Retinal pigment epithelial cell (primary cell): ENCODE measurements at regions not wholly inside any gene's neighbourhood (a gene's known extent, or its start where the extent isn't known, plus 50 kb on each side); places are given as distances from the start of the nearest gene placed in this dataset.
"Not testable (repeated sequence)": the region's sequence is repeated elsewhere in the genome, so short reads cannot be mapped to it uniquely, and the experiment has no call there.

Experiments
- DNase-seq: peaks from one replicate; pipeline ENCODE4 v3.0.0-alpha.2; 2010; ENCODE audit warnings: low read depth
- H3K4me3 ChIP-seq: 2 replicates; pipeline ENCODE4 v1.5.1; 2011; ENCODE audit warnings: mild to moderate bottlenecking, low read length, control low read depth, moderate library complexity
- TF ChIP-seq, protein P1 (sequence below): conservative IDR thresholded peaks from 2 replicates; pipeline ENCODE4 v1.5.1; 2011; ENCODE audit warnings: low read depth, low read length, control low read depth, inconsistent platforms

DNA sequence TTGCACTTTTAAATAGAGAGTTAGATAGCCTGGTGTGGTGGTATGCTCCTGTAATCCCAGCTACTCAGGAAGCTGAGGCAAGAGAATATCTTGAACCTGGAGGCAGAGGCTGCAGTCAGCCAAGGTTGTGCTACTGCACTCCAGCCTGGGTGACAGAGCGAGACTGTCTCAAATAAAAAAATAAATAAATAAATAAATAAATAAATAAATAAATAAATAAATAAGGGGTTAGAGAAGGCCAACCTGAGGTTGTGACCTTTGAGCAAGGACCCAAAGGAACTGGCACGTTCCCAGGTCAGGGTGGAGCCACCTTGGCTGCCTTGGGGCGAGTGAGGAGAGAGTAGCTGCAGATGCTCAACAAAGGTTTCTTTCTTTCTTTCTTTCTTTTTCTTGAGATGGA lies 65.3 kb upstream of the TENM4 start:
- TF ChIP-seq, protein P1, sequence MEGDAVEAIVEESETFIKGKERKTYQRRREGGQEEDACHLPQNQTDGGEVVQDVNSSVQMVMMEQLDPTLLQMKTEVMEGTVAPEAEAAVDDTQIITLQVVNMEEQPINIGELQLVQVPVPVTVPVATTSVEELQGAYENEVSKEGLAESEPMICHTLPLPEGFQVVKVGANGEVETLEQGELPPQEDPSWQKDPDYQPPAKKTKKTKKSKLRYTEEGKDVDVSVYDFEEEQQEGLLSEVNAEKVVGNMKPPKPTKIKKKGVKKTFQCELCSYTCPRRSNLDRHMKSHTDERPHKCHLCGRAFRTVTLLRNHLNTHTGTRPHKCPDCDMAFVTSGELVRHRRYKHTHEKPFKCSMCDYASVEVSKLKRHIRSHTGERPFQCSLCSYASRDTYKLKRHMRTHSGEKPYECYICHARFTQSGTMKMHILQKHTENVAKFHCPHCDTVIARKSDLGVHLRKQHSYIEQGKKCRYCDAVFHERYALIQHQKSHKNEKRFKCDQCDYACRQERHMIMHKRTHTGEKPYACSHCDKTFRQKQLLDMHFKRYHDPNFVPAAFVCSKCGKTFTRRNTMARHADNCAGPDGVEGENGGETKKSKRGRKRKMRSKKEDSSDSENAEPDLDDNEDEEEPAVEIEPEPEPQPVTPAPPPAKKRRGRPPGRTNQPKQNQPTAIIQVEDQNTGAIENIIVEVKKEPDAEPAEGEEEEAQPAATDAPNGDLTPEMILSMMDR: no peak
- H3K4me3 ChIP-seq: no peak overlapping the region
- DNase-seq: no peak

DNA sequence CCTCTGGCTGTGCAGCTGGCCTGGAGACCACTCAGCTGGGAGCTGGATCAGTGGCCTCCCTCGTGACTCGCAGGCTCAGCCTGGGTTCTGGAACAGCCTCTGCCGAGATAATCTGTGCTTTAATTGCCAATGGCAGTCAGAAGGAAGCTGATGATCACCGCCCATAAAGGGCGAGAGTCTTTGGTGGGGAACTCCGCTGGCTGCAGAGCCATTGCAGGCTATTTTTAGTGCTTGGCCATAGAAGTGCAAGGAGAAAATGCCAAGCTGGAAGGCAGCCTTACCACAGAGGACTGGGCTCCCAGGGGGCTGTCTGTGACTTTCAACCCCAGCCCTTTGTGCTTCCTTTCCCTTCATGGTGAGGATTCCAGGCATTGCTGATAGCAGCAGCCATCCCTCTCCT lies 62.2 kb upstream of the TENM4 start:
- DNase-seq: no peak
- TF ChIP-seq, protein P1: no peak
- H3K4me3 ChIP-seq: no peak overlapping the region

DNA sequence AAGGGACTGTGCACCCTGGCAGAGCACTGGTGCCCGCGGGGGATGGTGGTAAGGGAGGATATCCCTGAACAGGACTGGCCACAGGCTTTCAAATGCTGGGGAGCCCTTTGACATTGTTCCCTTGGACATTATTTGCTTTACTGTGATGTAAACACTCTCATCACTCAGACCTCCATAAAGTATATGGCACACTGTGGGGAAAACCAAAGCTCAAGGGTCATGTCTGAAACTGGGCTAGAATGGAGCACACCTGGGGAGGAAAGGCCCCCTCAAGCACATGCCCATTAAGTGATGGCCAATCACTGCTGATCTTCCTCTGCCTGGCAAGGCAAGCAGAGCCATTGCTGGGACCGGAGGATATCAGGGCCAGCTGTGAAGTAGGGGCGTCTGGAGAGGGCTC lies 60.9 kb upstream of the TENM4 start:
- DNase-seq: no peak
- TF ChIP-seq, protein P1: no peak
- H3K4me3 ChIP-seq: no peak overlapping the region

DNA sequence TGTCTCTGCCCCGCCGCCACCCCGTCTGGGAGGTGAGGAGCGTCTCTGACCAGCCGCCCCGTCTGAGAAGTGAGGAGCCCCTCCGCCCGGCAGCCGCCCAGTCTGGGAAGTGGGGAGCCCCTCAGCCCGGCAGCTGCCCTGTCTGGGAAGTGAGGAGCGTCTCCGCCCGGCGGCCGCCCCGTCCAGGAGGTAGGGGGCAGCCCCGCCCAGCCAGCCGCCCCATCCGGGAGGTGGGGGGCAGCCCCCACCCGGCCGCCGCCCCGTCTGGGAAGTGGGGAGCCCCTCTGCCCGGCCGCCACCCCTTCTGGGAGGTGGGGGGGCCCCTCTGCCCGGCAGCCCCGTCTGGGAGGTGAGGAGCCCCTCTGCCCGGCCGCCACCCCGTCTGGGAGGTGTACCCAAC lies 59.1 kb upstream of the TENM4 start:
- DNase-seq, H3K4me3 ChIP-seq: not testable (repeated sequence)

DNA sequence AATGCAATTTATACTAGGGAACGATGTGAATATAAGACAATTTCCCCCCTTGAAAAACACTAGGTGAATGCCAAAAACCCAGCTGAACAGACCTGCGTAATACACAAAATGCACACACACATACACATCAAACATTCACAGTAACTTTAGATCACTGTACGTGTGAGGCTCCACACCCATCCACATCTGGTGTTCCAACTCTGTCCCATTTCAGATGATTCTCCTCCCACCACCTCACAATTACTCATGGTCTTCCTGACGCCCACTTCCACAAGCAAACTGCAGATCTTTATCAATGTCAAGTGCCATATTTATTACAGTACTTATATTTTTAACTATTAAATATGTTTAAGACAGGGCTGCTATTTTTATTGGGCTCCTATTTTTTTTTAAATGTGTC lies 57.8 kb upstream of the TENM4 start:
- no peak for DNase-seq
- TF ChIP-seq, protein P1: no peak
- H3K4me3 ChIP-seq: no peak overlapping the region

DNA sequence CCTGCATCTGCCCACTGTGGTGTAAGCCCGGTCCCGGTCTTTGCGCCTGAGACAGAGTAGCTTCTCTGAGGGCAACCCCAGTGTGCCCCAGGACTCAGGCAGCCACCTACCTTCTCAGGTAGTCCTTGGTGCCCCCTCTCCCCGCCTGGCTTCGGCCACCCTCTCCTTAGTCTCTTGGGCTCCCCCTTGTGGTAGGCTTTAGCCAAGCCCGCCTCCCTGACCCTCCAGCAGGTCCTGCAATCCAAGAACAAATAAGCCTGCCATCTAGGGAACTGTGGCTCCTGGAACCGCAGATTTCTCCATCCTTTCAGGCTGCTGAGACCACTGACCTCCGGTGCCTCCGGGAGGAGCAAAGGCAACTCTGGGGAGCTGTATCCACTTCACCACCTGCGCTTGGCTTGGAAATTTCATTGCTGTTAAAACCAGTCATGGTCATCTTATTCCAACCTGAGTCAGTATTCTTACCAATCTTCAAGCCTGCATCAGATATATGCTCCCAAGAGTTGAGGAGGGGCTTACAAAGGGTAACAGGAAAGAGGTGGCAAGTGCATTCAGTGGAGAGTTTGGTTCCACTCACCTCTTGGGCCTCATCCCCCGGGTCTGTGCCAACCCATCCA lies 52.8 kb upstream of the TENM4 start:
- no peak for DNase-seq
- TF ChIP-seq, protein P1: peak; percentile 97
- no peak overlapping the region for H3K4me3 ChIP-seq

DNA sequence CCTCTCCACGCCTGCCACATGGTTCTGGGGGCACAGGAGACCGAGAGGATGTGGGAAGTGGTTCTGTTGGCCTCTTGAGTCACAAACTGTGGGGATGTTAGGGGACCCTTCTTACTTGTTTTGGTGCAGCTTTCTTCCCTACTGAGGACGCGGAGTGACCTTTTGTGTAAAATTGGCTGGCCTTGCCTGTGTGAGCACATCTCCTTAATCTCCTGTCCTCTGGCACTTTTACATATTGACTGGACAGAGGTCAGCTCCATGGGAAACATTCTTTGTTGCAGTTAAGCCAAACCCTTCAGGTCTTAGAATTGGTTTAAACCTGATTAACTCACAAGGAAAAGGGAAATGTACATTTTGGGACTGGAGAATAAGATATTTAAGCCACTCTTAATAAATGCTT lies 51.2 kb upstream of the TENM4 start:
- DNase-seq: no peak
- TF ChIP-seq, protein P1: no peak
- no peak overlapping the region for H3K4me3 ChIP-seq
